Omental fat pad (tissue), 3 donors: ENCODE measurements at regions not wholly inside any gene's neighbourhood (a gene's known extent, or its start where the extent isn't known, plus 50 kb on each side); places are given as distances from the start of the nearest gene placed in this dataset.
A peak's percentile ranks its signal among the peaks of the same experiment; 100 is the strongest.

ENCODE experiments used
- ATAC-seq: fragments of 150-250 bp; one replicate; pipeline ENCODE4 v1.9.1; 2016; ENCODE audit warnings: mild to moderate bottlenecking, moderate library complexity; ENCODE audit not compliant: low FRiP score
- DNase-seq: peaks from one replicate; pipeline ENCODE4 v3.0.0-alpha.2; 2019; ENCODE audit warnings: low spot score
- CTCF ChIP-seq, 3 donors: fragments of 450-650 bp; IDR thresholded peaks; one replicate each; pipeline ENCODE4 v1.5.1; 2016 to 2017; ENCODE audit warnings: antibody characterized with exemption in 3 of 3, mild to moderate bottlenecking in 3 of 3, moderate library complexity in 2 of 3

- DNase-seq = no peak
- TF ChIP-seq CTCF (IDR thresholded peaks at IDR 0.05) = no peak
- ATAC-seq = peak; percentile 9
Measured at GRCh38 chr9:110114859-110115201, 93.1 kb downstream of the C9orf152 start.

GRCh38 chr9:110115341-110115820 is 92.6 kb downstream of the C9orf152 start:
- ATAC-seq (peak; percentile 45), DNase-seq (no peak)
- no peak for TF ChIP-seq CTCF (IDR thresholded peaks at IDR 0.05)

- peak; percentile 68 for ATAC-seq
- no peak for TF ChIP-seq CTCF (IDR thresholded peaks at IDR 0.05)
- no peak for DNase-seq
Measured at GRCh38 chr9:110115826-110116542, 92.0 kb downstream of the C9orf152 start.

GRCh38 chr9:110116543-110116885 is 91.4 kb downstream of the C9orf152 start:
- DNase-seq (no peak), ATAC-seq (peak; percentile 80)
- no peak for TF ChIP-seq CTCF (IDR thresholded peaks at IDR 0.05)

GRCh38 chr9:110121170-110121569 is 86.8 kb downstream of the C9orf152 start:
- no peak for ATAC-seq
- no peak for TF ChIP-seq CTCF (IDR thresholded peaks at IDR 0.05)
- DNase-seq = no peak

- ATAC-seq (no peak), DNase-seq (no peak)
- no peak for TF ChIP-seq CTCF (IDR thresholded peaks at IDR 0.05)
Measured at GRCh38 chr9:110123341-110124095, 84.4 kb downstream of the C9orf152 start.

GRCh38 chr9:110124439-110124838 is 83.5 kb downstream of the C9orf152 start:
- ATAC-seq = no peak
- TF ChIP-seq CTCF (IDR thresholded peaks at IDR 0.05) = no peak
- DNase-seq = no peak
